Testis (tissue), 2 donors: ENCODE measurements at regions not wholly inside any gene's neighbourhood (a gene's known extent, or its start where the extent isn't known, plus 50 kb on each side); places are given as distances from the start of the nearest gene placed in this dataset.
A peak's percentile ranks its signal among the peaks of the same experiment; 100 is the strongest.

ENCODE experiments used
- DNase-seq: peaks from one replicate; pipeline ENCODE4 v3.0.0-alpha.2; 2019
- H3K27ac ChIP-seq, 2 donors: fragments of 200-600 bp; sonication (generic); one replicate each; pipeline ENCODE4 v1.5.1; 2019
- H3K27me3 ChIP-seq: fragments of 200-600 bp; sonication (generic); one replicate; pipeline ENCODE4 v1.5.1; 2019
- H3K36me3 ChIP-seq: fragments of 200-600 bp; sonication (generic); one replicate; pipeline ENCODE4 v1.5.1; 2017; ENCODE audit warnings: low read depth; ENCODE audit errors: missing control alignments
- H3K4me1 ChIP-seq: fragments of 200-600 bp; sonication (generic); one replicate; pipeline ENCODE4 v1.5.1; 2019
- H3K4me3 ChIP-seq, 2 donors: fragments of 200-600 bp; sonication (generic); one replicate each; pipeline ENCODE4 v1.5.1; 2017 to 2019
- H3K9me3 ChIP-seq: fragments of 200-600 bp; sonication (generic); one replicate; pipeline ENCODE4 v1.5.1; 2017
- POLR2A ChIP-seq: fragments of 450-650 bp; IDR thresholded peaks from one replicate; pipeline ENCODE4 v1.6.1; 2017; ENCODE audit warnings: antibody characterized with exemption, mild to moderate bottlenecking, moderate library complexity
- WGBS, 2 donors: methylation state at CpG; one replicate each; pipeline ENCODE4 v1.1.5; 2018; 5-methylcytosine and 5-hydroxymethylcytosine counted together
- intact Hi-C: fragments of 100-400 bp; cut with DNase I; formaldehyde crosslinking; loops from one replicate; pipeline ENCODE4 v1.15.1; 2023; ENCODE audit warnings: low total_unique reads
- TF ChIP-seq, protein P1 (sequence below), 3 experiments: fragments of 450-650 bp in 2 of 3; fragments of 200-600 bp in 1 of 3; sonication (generic) in 1 of 3; IDR thresholded peaks; one replicate each; pipeline ENCODE4 v1.5.1; 2016 to 2019; ENCODE audit warnings: antibody characterized with exemption in 3 of 3, mild to moderate bottlenecking in 2 of 3, moderate library complexity in 1 of 3

DNA sequence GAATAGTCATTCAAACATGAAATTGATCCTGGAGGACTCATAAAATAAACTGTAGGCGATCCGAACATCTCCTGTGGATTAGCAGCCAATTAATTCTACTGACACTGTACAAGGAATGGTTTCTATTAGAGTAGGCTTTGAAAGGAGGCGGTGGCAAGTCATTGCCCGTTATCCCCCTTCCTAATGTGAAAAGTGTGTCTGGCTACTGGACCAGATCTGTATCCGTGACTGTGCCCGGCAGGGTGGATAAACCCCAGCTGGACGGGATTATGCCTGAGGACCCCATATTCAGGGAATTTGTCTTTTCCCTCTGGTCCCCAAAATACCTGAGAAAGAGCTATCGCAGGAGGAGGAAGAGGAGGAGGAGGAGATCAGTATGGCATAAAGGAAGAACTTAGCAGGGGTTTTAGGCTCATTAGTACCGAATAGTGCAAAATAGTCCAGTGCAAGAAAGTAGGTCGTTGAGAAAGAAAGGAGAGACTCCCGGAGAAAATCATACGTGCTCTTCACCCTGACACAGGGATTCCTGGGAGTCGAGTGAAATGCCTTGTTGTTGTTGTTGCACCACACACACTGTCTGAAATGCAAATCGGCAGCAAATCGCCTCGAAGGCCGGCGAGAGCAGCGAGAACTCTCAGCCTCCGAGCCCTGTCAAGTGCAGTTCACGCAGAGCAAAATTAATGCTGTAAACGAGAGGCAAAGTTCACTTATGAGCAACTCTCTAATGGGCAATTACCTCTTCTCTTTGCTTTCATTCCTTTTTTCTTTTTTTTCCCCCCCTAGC is 178.9 kb upstream of the ARID1B start:
- Histone ChIP-seq H3K36me3 (no peaks in the 10 kb centered on the region), H3K27me3 (no peaks in the 10 kb centered on the region), H3K27ac (peak overlapping the region in 1 of 2 donors; percentile 93), H3K4me3 (peak overlapping the region in 1 of 2 donors; percentile 1), H3K4me1 (peaks cover 23% of the 10 kb centered on the region), H3K9me3 (no peaks in the 10 kb centered on the region)
- no peak for DNase-seq
- TF ChIP-seq, protein P1, sequence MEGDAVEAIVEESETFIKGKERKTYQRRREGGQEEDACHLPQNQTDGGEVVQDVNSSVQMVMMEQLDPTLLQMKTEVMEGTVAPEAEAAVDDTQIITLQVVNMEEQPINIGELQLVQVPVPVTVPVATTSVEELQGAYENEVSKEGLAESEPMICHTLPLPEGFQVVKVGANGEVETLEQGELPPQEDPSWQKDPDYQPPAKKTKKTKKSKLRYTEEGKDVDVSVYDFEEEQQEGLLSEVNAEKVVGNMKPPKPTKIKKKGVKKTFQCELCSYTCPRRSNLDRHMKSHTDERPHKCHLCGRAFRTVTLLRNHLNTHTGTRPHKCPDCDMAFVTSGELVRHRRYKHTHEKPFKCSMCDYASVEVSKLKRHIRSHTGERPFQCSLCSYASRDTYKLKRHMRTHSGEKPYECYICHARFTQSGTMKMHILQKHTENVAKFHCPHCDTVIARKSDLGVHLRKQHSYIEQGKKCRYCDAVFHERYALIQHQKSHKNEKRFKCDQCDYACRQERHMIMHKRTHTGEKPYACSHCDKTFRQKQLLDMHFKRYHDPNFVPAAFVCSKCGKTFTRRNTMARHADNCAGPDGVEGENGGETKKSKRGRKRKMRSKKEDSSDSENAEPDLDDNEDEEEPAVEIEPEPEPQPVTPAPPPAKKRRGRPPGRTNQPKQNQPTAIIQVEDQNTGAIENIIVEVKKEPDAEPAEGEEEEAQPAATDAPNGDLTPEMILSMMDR (IDR thresholded peaks at IDR 0.05): no peak
- no peak for TF ChIP-seq POLR2A
- 42 to 62% methylated on average over 22 of the region's 22 CpGs for WGBS, 2 donors
- intact Hi-C loops: no loop called here

GRCh38 chr6:156597095-156597494 is 180.1 kb upstream of the ARID1B start:
- no peak overlapping the region for H3K27ac ChIP-seq
- H3K27me3 ChIP-seq: no peaks in the 10 kb centered on the region
- intact Hi-C loops: no loop called here
- no peak for DNase-seq
- no peaks in the 10 kb centered on the region for H3K9me3 ChIP-seq
- 77 to 81% methylated on average over 5 of the region's 5 CpGs for WGBS, 2 donors
- peaks cover 23% of the 10 kb centered on the region for H3K4me1 ChIP-seq
- H3K36me3 ChIP-seq: no peaks in the 10 kb centered on the region
- TF ChIP-seq, protein P1 (IDR thresholded peaks at IDR 0.05): no peak
- no peak for TF ChIP-seq POLR2A
- H3K4me3 ChIP-seq: no peak overlapping the region

- no peaks in the 10 kb centered on the region for H3K9me3 ChIP-seq
- TF ChIP-seq POLR2A: no peak
- TF ChIP-seq, protein P1 (IDR thresholded peaks at IDR 0.05): no peak
- H3K4me3 ChIP-seq: no peak overlapping the region
- no peak for DNase-seq
- 95% methylated on average over 3 of the region's 3 CpGs for WGBS, 2 donors
- no peaks in the 10 kb centered on the region for H3K27me3 ChIP-seq
- intact Hi-C loops: no loop called here
- H3K36me3 ChIP-seq: no peaks in the 10 kb centered on the region
- H3K27ac ChIP-seq: no peak overlapping the region
- peaks cover 14% of the 10 kb centered on the region for H3K4me1 ChIP-seq
These were observed 181.7 kb upstream of the ARID1B start for GRCh38 chr6:156595476-156595875.

DNA sequence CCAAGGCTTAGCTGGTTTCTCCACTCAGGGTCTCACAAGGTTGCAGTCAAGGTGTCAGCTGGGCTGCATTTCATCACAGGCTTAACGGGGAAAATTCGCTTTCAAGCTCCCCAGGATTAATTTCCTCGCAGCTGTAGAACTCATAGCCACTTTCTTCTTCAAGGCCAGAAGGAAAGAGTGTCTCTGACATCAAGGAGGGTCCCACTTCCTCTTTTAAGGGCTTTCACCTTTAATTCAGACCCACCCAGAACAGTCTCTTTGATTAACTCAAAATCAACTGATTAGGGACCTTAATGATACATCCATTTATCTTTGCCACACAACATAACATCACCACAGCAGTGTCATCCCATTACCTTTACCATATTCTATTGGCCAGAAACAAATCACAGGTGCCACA is 183.3 kb upstream of the ARID1B start:
- Histone ChIP-seq H3K9me3 (no peaks in the 10 kb centered on the region), H3K4me1 (peaks cover 6% of the 10 kb centered on the region), H3K36me3 (no peaks in the 10 kb centered on the region), H3K27me3 (no peaks in the 10 kb centered on the region), H3K4me3 (no peak overlapping the region), H3K27ac (no peak overlapping the region)
- TF ChIP-seq POLR2A: no peak
- TF ChIP-seq, protein P1 (IDR thresholded peaks at IDR 0.05): no peak
- WGBS, 2 donors: 87 to 98% methylated on average over 3 of the region's 3 CpGs
- DNase-seq: no peak
- intact Hi-C loops: no loop called here

DNA sequence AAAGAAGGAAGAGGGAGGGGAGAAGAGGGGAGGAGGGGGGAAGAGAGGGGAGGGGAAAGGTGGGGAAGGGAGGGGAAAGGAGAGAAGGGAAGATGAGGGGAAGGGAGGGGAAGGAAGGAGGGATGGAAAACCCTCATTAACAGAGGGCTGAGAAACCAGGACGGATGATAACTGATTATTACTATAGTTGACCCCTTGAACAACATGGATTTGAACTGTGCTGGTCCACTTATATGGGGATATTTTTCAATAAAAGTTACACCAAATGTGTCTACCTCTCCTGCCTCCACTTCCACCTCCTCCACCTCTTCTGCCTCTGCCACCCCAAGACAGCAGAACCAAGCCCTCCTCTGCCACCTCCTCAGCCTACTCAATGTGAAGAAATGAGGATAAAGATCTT is 184.1 kb upstream of the ARID1B start:
- TF ChIP-seq POLR2A: no peak
- TF ChIP-seq, protein P1 (IDR thresholded peaks at IDR 0.05): no peak
- 50 to 95% methylated on average over 1 of the region's 1 CpG for WGBS, 2 donors
- Histone ChIP-seq H3K36me3 (no peaks in the 10 kb centered on the region), H3K4me3 (no peak overlapping the region), H3K27me3 (no peaks in the 10 kb centered on the region), H3K9me3 (no peaks in the 10 kb centered on the region), H3K4me1 (no peaks in the 10 kb centered on the region), H3K27ac (no peak overlapping the region)
- intact Hi-C loops: no loop called here
- DNase-seq: no peak
